Activated naive CD8-positive, alpha-beta T cell treated with anti-CD3 and anti-CD28 coated beads, Interleukin-2, amount 50 U/mL, for 16 hours (primary cell): ENCODE measurements at regions not wholly inside any gene's neighbourhood (a gene's known extent, or its start where the extent isn't known, plus 50 kb on each side); places are given as distances from the start of the nearest gene placed in this dataset.
"Not testable (repeated sequence)": the region's sequence is repeated elsewhere in the genome, so short reads cannot be mapped to it uniquely, and the experiment has no call there.

Experiments used
- DNase-seq: peaks from one replicate; pipeline ENCODE4 v3.0.0-alpha.2; 2020; ENCODE audit warnings: low read depth, low spot score

- DNase-seq = no peak
These were observed 74.6 kb downstream of the UTRN start for GRCh38 chr6:144359783-144360182.

GRCh38 chr6:144360401-144360800 lies 75.3 kb downstream of the UTRN start:
- DNase-seq = no peak

- DNase-seq = no peak
These were observed 75.9 kb downstream of the UTRN start for GRCh38 chr6:144361016-144361415.

GRCh38 chr6:144362042-144363018 lies 77.2 kb downstream of the UTRN start:
- no peak for DNase-seq

- no peak for DNase-seq
These were observed 79.1 kb downstream of the UTRN start for GRCh38 chr6:144364208-144364720.

- DNase-seq = no peak
These were observed 79.6 kb downstream of the UTRN start for GRCh38 chr6:144364782-144365181.

- no peak for DNase-seq
These were observed 80.1 kb downstream of the UTRN start for GRCh38 chr6:144365271-144365670.

- not testable (repeated sequence) for DNase-seq
These were observed 84.6 kb downstream of the UTRN start for GRCh38 chr6:144369696-144370095.

GRCh38 chr6:144372116-144372515 lies 87.0 kb downstream of the UTRN start:
- no peak for DNase-seq

GRCh38 chr6:144372611-144373594 lies 87.8 kb downstream of the UTRN start:
- no peak for DNase-seq

- DNase-seq = not testable (repeated sequence)
These were observed 89.4 kb downstream of the UTRN start for GRCh38 chr6:144374525-144374924.

GRCh38 chr6:144377586-144378210 lies 92.6 kb downstream of the UTRN start:
- DNase-seq = no peak

GRCh38 chr6:144378437-144378836 lies 93.3 kb downstream of the UTRN start:
- DNase-seq = no peak

- no peak for DNase-seq
These were observed 94.2 kb downstream of the UTRN start for GRCh38 chr6:144379356-144379755.

- DNase-seq = not testable (repeated sequence)
These were observed 96.4 kb downstream of the UTRN start for GRCh38 chr6:144381499-144381898.

GRCh38 chr6:144383336-144383735 lies 98.2 kb downstream of the UTRN start:
- no peak for DNase-seq

- DNase-seq = no peak
These were observed 99.3 kb downstream of the UTRN start for GRCh38 chr6:144384427-144384826.

GRCh38 chr6:144389474-144389873 lies 104.3 kb downstream of the UTRN start:
- not testable (repeated sequence) for DNase-seq

GRCh38 chr6:144390202-144390601 lies 105.1 kb downstream of the UTRN start:
- DNase-seq = no peak

GRCh38 chr6:144390886-144391285 lies 105.8 kb downstream of the UTRN start:
- DNase-seq = no peak

- no peak for DNase-seq
These were observed 107.4 kb downstream of the UTRN start for GRCh38 chr6:144392536-144392935.
